Stimulated activated CD8-positive, alpha-beta memory T cell treated with anti-CD3 and anti-CD28 coated beads, Interleukin-7, amount 100 ng/mL, for 24 hours (primary cell): ENCODE measurements at regions not wholly inside any gene's neighbourhood (a gene's known extent, or its start where the extent isn't known, plus 50 kb on each side); places are given as distances from the start of the nearest gene placed in this dataset.
"Not testable (repeated sequence)": the region's sequence is repeated elsewhere in the genome, so short reads cannot be mapped to it uniquely, and the experiment has no call there.

Source experiments
- DNase-seq: peaks from one replicate; pipeline ENCODE4 v3.0.0-alpha.2; 2020; ENCODE audit warnings: low read depth

- DNase-seq: not testable (repeated sequence)
Observed at GRCh38 chr14:106727962-106728361, 1201.6 kb downstream of the TMEM121 start.

- DNase-seq: no peak
Observed at GRCh38 chr14:106728611-106729010, 1202.2 kb downstream of the TMEM121 start.

DNA sequence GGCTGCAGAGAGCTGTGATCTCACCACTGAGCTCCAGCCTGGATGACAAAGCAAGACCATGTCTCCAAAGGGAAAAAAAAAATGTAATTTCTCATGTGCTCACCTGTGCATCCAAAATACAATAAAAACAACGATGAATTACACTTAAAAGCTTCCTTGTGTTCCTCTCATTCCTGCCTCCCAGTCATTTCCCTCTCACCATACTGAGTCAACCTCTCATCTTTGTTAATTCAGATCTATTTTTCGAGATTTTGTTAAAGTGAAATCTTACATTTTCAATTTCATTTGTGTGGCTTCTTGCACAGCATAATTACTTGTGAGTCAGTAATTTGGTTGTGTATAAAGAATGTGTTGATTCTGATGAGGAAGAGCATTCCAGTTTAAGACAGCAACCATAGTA is 1203.2 kb downstream of the TMEM121 start:
- DNase-seq: no peak

GRCh38 chr14:106733771-106734170 is 1207.4 kb downstream of the TMEM121 start:
- DNase-seq: no peak

DNA sequence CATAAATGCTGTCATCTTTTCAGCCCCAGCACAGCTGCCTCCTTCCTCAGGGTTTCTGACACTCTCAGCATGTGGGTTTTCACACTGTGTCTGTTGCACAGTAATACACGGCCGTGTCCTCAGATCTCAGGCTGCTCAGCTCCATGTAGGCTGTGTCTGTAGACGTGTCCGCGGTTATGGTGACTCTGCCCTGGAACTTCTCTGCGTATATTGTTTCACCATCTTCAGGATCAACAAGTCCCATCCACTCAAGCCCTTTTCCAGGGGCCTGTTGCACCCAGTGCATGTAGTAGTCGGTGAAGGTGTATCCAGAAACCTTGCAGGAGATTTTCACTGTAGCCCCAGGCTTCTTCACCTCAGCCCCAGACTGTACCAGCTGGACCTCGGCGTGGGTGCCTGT is 1210.6 kb downstream of the TMEM121 start:
- DNase-seq: no peak

- no peak for DNase-seq
Observed at GRCh38 chr14:106738075-106738474, 1211.7 kb downstream of the TMEM121 start.

GRCh38 chr14:106738598-106739258 is 1212.3 kb downstream of the TMEM121 start:
- not testable (repeated sequence) for DNase-seq

DNA sequence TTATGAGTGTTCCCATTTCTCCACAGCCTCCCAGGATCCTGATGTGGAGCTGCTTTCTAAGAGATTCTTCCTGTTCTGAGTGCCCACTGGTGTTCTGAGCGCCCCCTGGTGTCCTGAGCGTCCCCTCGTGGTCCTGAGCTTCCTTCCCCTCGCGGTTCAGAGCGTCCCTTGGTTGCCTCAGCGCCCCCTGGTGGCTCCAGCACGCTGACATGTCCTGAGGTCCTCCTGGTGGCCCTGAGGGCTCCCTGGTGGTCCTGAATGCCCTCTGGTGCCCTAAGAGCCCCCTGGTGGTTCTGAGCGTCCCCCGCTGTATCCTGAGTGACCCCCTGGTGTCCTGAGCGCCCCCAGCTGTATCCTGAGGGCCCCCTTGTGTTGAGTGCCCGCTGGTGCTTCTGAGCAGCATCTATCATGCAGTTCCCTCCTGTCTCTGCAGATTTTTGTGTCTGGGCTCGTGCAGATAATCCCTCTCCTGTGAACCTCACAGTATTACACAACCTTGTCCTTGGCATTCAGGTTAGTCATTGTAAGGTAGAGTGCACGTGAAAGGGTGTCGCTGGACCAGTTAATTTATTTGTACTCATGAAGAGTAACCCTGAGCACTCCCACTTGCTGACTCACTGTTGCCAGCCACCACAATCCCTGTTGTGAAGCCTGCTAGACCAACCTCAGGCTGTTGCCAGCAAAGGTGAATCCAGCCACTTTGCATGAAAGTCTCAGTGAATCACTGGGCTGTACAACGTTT is 1214.9 kb downstream of the TMEM121 start:
- DNase-seq: not testable (repeated sequence)

GRCh38 chr14:106745016-106745767 is 1218.8 kb downstream of the TMEM121 start:
- not testable (repeated sequence) for DNase-seq

- not testable (repeated sequence) for DNase-seq
Observed at GRCh38 chr14:106750089-106750488, 1223.7 kb downstream of the TMEM121 start.

- not testable (repeated sequence) for DNase-seq
Observed at GRCh38 chr14:106753751-106754150, 1227.4 kb downstream of the TMEM121 start.

- not testable (repeated sequence) for DNase-seq
Observed at GRCh38 chr14:106757444-106757843, 1231.1 kb downstream of the TMEM121 start.

DNA sequence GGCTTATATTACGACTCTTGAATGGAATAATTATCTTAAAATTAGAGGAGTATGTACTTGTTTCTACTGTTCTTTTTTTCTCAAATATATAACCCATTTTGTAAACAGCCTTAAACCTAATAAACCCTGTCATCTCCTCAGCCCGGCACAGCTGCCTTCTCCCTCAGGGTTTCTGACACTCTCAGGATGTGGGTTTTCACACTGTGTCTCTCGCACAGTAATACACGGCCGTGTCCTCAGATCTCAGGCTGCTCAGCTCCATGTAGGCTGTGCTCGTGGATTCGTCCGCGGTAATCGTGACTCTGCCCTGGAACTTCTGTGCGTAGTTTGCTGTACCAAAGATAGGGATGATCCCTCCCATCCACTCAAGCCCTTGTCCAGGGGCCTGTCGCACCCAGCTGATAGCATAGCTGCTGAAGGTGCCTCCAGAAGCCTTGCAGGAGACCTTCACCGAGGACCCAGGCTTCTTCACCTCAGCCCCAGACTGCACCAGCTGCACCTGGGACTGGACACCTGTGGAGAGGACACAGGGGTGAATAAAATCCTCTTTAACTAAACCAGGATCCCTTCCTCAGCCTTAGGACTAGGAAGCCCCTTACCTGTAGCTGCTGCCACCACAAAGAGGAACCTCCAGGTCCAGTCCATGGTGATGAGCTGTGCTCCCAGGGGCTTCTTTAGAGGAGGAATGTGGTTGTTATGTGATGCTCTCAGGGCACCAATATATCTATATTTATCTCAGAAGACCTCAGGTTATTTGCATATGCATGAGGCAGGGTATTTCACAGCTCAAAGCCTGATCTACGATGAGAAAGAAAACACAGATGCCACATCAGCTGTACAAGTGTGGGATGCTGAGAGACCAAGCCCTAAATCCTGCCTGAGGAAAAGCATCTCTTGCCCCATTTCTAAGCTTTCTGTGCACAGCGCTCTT is 1235.8 kb downstream of the TMEM121 start:
- not testable (repeated sequence) for DNase-seq

- not testable (repeated sequence) for DNase-seq
Observed at GRCh38 chr14:106764968-106765369, 1238.6 kb downstream of the TMEM121 start.

- no peak for DNase-seq
Observed at GRCh38 chr14:106766145-106766544, 1239.8 kb downstream of the TMEM121 start.

DNA sequence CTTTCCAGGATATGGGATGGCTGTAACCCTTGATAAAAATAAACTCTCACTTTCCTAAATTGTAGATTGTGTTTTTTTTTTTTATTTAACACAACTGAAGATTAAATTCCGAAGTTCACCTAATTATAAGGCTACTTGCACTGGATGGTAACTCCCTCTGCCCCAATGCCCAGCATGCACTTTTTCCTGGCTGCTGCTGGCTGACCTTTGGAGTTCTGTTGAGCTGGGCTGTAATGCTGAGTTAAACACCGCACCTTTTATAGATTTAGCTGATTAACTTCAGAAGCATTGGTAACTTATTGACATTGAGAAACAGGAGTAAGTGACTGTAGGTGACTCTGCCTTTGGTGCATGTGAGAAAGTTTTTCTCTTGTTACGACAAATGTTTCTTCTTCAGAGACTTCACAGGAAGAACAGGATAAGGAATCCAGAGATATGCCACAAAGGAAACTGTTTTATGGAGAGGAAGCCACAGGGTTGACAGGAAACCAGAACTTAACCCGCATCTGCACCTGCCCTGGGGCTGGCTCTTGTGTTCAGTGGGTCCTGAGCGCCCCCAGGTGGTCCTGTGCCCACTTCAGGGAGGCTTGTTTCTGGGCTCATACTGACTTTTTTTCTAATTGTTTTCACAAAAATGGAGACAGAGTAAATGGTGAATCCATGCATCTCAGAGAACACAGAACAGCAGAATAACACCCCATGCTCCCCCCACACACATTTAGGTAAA is 1240.3 kb downstream of the TMEM121 start:
- DNase-seq: peak; percentile 7

GRCh38 chr14:106768230-106768629 is 1241.8 kb downstream of the TMEM121 start:
- not testable (repeated sequence) for DNase-seq

DNA sequence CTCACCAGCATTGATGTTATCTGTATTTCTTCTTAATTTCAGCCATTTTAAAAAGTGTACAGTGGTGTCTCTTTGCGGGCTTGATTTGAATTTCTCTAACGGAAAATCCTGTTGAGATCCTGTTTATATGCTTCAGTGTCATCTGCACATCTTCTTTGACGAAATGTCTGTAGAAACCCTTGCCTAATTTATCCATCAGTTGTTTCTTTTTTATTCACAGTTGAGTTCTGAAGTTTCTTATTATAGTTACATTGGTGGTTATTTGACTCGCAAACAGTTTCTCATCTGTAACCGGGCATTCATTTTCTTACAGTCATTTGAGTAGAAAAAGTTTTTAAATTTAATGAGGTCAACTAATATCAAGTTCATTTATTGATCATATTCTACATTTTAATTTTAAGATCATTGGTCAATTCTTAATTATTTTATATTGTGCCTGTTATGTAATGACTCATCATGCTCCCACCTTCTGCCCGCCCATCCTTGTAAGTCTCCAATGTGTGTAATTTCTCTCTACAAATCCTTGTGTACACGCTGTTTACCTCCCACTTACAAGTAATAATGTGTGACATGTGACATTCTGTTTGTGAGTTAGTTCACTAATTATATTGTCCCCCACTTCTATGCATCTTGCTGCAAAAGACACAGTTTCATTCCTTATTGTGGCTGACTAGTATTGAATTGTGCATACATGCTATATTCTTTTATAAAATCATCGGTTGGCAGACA is 1242.8 kb downstream of the TMEM121 start:
- DNase-seq: not testable (repeated sequence)

GRCh38 chr14:106770158-106770672 is 1243.8 kb downstream of the TMEM121 start:
- DNase-seq: not testable (repeated sequence)
